ENCODE measurements at regions not wholly inside any gene's neighbourhood (a gene's known extent, or its start where the extent isn't known, plus 50 kb on each side); places are given as distances from the start of the nearest gene placed in this dataset.

DNA sequence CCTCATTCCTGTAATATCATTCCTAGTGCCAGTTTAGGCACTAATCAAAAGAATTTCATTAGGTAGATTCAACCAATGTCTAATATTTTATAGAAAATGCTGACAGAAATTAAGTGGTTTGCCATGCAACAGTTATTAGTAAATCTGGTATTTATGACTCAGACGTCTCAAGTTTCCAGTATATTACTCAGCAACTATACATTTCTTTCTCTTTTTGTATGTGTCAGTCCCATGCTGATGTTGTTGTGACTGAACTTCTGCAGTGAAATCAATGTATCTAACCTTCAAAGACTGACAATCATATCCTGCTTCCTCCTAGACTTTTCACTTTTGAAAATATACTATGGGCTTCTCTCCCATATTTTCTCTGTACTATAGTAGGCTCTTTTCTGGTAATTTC lies 822.5 kb downstream of the NR2F1-AS1 start:
- Mint-ChIP-seq H3K36me3 (no peaks in the 10 kb centered on the region), H3K27me3 (ENCODE audit: low read depth in 2 of 2) (no peaks in the 10 kb centered on the region)

DNA sequence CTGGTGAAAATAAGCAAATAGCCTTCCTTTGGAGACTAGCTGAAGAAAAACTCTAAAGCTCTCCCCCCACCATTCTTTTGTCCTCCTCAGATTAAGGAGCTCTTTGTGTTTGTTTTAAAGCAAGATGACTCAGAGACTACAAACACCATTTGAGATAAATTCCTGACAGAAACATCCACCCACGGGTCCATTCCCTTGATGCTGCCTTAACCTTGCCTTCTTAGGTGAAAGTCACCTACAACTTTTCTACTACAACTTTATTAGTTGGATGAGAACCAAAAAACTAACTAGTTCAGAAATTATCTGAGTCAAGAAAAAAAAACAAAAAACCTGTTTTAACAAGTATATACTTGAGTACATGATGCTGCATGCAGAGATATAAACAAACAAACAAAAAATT lies 831.1 kb downstream of the NR2F1-AS1 start:
- 23% methylated on average over 1 of the region's 1 CpG for whole genome bisulfite sequencing (ENCODE audit: insufficient coverage)
- no peaks in the 10 kb centered on the region for H3K27me3 ChIP-seq (ENCODE audit: control insufficient read depth, insufficient read depth, low read length)
- no peaks in the 10 kb centered on the region for H3K36me3 ChIP-seq (ENCODE audit: control insufficient read depth, insufficient read depth, low read length)
- no peak overlapping the region for H3K27ac Mint-ChIP-seq
- peaks cover 13 to 26% of the 10 kb centered on the region in 2 donors for H3K9me3 Mint-ChIP-seq
- H3K4me3 ChIP-seq (ENCODE audit: low read length) = no peak overlapping the region
- intact Hi-C loops (cut with micrococcal nuclease) = no loop called here
- no peaks in the 10 kb centered on the region for H3K36me3 Mint-ChIP-seq
- H3K4me1 Mint-ChIP-seq = no peaks in the 10 kb centered on the region
- H3K9me3 ChIP-seq (ENCODE audit: control insufficient read depth, insufficient read depth, low read length) = peaks cover 4% of the 10 kb centered on the region
- no peak overlapping the region for H3K27ac ChIP-seq (ENCODE audit: low read length)
- ATAC-seq = no peak
- no peaks in the 10 kb centered on the region for H3K27me3 Mint-ChIP-seq (ENCODE audit: low read depth in 2 of 2)
- no peak overlapping the region for H3K4me3 Mint-ChIP-seq
- no peak for DNase-seq
- TF ChIP-seq, protein P1, sequence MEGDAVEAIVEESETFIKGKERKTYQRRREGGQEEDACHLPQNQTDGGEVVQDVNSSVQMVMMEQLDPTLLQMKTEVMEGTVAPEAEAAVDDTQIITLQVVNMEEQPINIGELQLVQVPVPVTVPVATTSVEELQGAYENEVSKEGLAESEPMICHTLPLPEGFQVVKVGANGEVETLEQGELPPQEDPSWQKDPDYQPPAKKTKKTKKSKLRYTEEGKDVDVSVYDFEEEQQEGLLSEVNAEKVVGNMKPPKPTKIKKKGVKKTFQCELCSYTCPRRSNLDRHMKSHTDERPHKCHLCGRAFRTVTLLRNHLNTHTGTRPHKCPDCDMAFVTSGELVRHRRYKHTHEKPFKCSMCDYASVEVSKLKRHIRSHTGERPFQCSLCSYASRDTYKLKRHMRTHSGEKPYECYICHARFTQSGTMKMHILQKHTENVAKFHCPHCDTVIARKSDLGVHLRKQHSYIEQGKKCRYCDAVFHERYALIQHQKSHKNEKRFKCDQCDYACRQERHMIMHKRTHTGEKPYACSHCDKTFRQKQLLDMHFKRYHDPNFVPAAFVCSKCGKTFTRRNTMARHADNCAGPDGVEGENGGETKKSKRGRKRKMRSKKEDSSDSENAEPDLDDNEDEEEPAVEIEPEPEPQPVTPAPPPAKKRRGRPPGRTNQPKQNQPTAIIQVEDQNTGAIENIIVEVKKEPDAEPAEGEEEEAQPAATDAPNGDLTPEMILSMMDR (IDR thresholded peaks at IDR 0.05) = no peak
- no peaks in the 10 kb centered on the region for H3K4me1 ChIP-seq (ENCODE audit: control insufficient read depth, insufficient read depth, low read length)

More for the DNA sequence above, 822.5 kb downstream of the NR2F1-AS1 start:
- WGBS (ENCODE audit: insufficient coverage) = 75% methylated on average over 1 of the region's 1 CpG
- Histone ChIP-seq H3K27me3 (ENCODE audit: control insufficient read depth, insufficient read depth, low read length) (no peaks in the 10 kb centered on the region), H3K27ac (ENCODE audit: low read length) (no peak overlapping the region), H3K4me3 (ENCODE audit: low read length) (no peak overlapping the region), H3K9me3 (ENCODE audit: control insufficient read depth, insufficient read depth, low read length) (peaks cover under 1% of the 10 kb centered on the region), H3K4me1 (ENCODE audit: control insufficient read depth, insufficient read depth, low read length) (no peaks in the 10 kb centered on the region), H3K36me3 (ENCODE audit: control insufficient read depth, insufficient read depth, low read length) (no peaks in the 10 kb centered on the region)
- DNase-seq (no peak), ATAC-seq (no peak)
- TF ChIP-seq, protein P1 (IDR thresholded peaks at IDR 0.05) = no peak
- Mint-ChIP-seq H3K4me1 (no peaks in the 10 kb centered on the region), H3K9me3 (peaks cover 8 to 12% of the 10 kb centered on the region in 2 donors), H3K27ac (no peak overlapping the region), H3K4me3 (no peak overlapping the region)
- intact Hi-C loops (cut with micrococcal nuclease) = no loop called here

DNA sequence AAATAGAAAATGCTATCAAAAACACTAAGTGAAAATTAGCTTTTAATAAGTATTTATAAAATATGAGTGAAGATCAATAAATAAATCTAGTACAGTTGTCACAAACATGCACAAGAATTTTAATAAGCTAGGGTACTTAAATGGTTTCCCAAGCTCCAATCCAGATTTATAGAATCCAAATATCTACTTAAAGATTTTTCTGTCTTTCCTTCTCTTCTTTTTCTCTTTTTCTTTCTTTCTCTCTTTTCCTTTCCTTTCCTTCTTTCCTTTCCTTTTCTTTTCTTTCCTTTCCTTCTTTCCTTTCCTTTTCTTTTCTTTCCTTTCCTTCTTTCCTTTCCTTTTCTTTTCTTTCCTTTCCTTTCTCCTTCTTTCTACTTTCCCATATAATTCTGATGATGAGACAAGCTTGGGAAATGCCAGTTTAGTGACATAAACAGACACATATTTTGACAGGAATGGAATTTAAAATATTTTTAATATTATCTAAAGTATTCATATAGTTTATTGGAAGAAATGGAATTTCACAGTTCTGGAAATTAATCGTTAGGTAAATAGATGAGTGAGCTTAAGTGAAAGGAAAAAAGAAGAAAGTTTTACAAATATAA lies 832.8 kb downstream of the NR2F1-AS1 start:
- Histone ChIP-seq H3K4me1 (ENCODE audit: control insufficient read depth, insufficient read depth, low read length) (no peaks in the 10 kb centered on the region), H3K9me3 (ENCODE audit: control insufficient read depth, insufficient read depth, low read length) (no peaks in the 10 kb centered on the region), H3K27me3 (ENCODE audit: control insufficient read depth, insufficient read depth, low read length) (no peaks in the 10 kb centered on the region), H3K36me3 (ENCODE audit: control insufficient read depth, insufficient read depth, low read length) (no peaks in the 10 kb centered on the region), H3K27ac (ENCODE audit: low read length) (no peak overlapping the region), H3K4me3 (ENCODE audit: low read length) (no peak overlapping the region)
- WGBS (ENCODE audit: insufficient coverage) = 75% methylated on average over 1 of the region's 1 CpG
- H3K4me3 Mint-ChIP-seq = no peak overlapping the region
- no peaks in the 10 kb centered on the region for H3K36me3 Mint-ChIP-seq
- no peaks in the 10 kb centered on the region for H3K4me1 Mint-ChIP-seq
- H3K27ac Mint-ChIP-seq = no peak overlapping the region
- H3K27me3 Mint-ChIP-seq (ENCODE audit: low read depth in 2 of 2) = no peaks in the 10 kb centered on the region
- TF ChIP-seq, protein P1 (IDR thresholded peaks at IDR 0.05) = no peak
- no peak for ATAC-seq
- peaks cover 9 to 21% of the 10 kb centered on the region in 2 donors for H3K9me3 Mint-ChIP-seq
- intact Hi-C loops (cut with micrococcal nuclease) = no loop called here
- no peak for DNase-seq

DNA sequence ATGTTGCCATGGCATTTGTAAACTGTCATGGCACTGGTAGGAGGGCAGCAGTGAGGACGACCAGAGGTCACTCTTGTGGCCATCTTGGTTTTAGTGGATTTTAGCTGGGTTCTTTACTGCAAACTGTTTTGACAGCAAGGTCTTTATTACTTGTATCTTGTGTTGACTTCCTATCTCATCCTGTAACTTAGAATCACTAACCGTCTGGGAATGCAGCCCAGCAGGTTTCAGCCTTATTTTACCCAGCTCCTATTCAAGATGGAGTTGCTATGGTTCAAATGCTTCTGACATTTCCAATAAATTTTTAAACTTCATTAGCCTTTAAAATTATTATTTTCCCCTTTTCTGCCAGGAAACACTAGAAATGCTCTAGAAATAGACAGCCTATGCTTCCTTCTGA lies 839.1 kb downstream of the NR2F1-AS1 start:
- no peaks in the 10 kb centered on the region for H3K36me3 Mint-ChIP-seq
- H3K9me3 ChIP-seq (ENCODE audit: control insufficient read depth, insufficient read depth, low read length) = peaks cover 5% of the 10 kb centered on the region
- no peak overlapping the region for H3K4me3 Mint-ChIP-seq
- H3K4me1 ChIP-seq (ENCODE audit: control insufficient read depth, insufficient read depth, low read length) = no peaks in the 10 kb centered on the region
- no peaks in the 10 kb centered on the region for H3K27me3 Mint-ChIP-seq (ENCODE audit: low read depth in 2 of 2)
- no peak overlapping the region for H3K27ac ChIP-seq (ENCODE audit: low read length)
- no peak for ATAC-seq
- peaks cover 9 to 22% of the 10 kb centered on the region in 2 donors for H3K9me3 Mint-ChIP-seq
- no peak overlapping the region for H3K27ac Mint-ChIP-seq
- no peaks in the 10 kb centered on the region for H3K27me3 ChIP-seq (ENCODE audit: control insufficient read depth, insufficient read depth, low read length)
- H3K4me3 ChIP-seq (ENCODE audit: low read length) = no peak overlapping the region
- TF ChIP-seq, protein P1 (IDR thresholded peaks at IDR 0.05) = no peak
- DNase-seq = no peak
- intact Hi-C loops (cut with micrococcal nuclease) = no loop called here
- WGBS (ENCODE audit: insufficient coverage) = 79% methylated on average over 2 of the region's 2 CpGs
- no peaks in the 10 kb centered on the region for H3K36me3 ChIP-seq (ENCODE audit: control insufficient read depth, insufficient read depth, low read length)
- H3K4me1 Mint-ChIP-seq = no peaks in the 10 kb centered on the region
